ENCODE measurements at regions not wholly inside any gene's neighbourhood (a gene's known extent, or its start where the extent isn't known, plus 50 kb on each side); places are given as distances from the start of the nearest gene placed in this dataset.

GRCh38 chr6:148134592-148134991 is 208.0 kb upstream of the SASH1 start:
- no peak for DNase-seq

GRCh38 chr6:148136586-148136985 is 206.1 kb upstream of the SASH1 start:
- DNase-seq: no peak

GRCh38 chr6:148137652-148138051 is 205.0 kb upstream of the SASH1 start:
- DNase-seq: no peak

GRCh38 chr6:148138573-148138972 is 204.1 kb upstream of the SASH1 start:
- no peak for DNase-seq

GRCh38 chr6:148140772-148141557 is 201.7 kb upstream of the SASH1 start:
- no peak for DNase-seq

- DNase-seq: no peak
Observed at GRCh38 chr6:148142821-148143220, 199.8 kb upstream of the SASH1 start.

GRCh38 chr6:148143771-148144170 is 198.9 kb upstream of the SASH1 start:
- DNase-seq: no peak

GRCh38 chr6:148144917-148145521 is 197.6 kb upstream of the SASH1 start:
- peak; percentile 64 for DNase-seq

GRCh38 chr6:148146717-148147462 is 195.7 kb upstream of the SASH1 start:
- peak; percentile 71 for DNase-seq

GRCh38 chr6:148147463-148147830 is 195.2 kb upstream of the SASH1 start:
- no peak for DNase-seq

- no peak for DNase-seq
Observed at GRCh38 chr6:148151896-148152643, 190.6 kb upstream of the SASH1 start.

GRCh38 chr6:148154668-148155067 is 188.0 kb upstream of the SASH1 start:
- DNase-seq: no peak

- no peak for DNase-seq
Observed at GRCh38 chr6:148155293-148155692, 187.3 kb upstream of the SASH1 start.

GRCh38 chr6:148157841-148158240 is 184.8 kb upstream of the SASH1 start:
- DNase-seq: no peak

- DNase-seq: no peak
Observed at GRCh38 chr6:148164645-148165044, 178.0 kb upstream of the SASH1 start.

- DNase-seq: no peak
Observed at GRCh38 chr6:148166339-148166968, 176.2 kb upstream of the SASH1 start.

- no peak for DNase-seq
Observed at GRCh38 chr6:148169706-148170105, 172.9 kb upstream of the SASH1 start.

- no peak for DNase-seq
Observed at GRCh38 chr6:148170286-148170685, 172.4 kb upstream of the SASH1 start.

GRCh38 chr6:148173548-148173947 is 169.1 kb upstream of the SASH1 start:
- no peak for DNase-seq

GRCh38 chr6:148175550-148176188 is 167.0 kb upstream of the SASH1 start:
- no peak for DNase-seq

- peak; percentile 6 for DNase-seq
Observed at GRCh38 chr6:148177589-148178233, 164.9 kb upstream of the SASH1 start.

GRCh38 chr6:148179786-148180185 is 162.9 kb upstream of the SASH1 start:
- DNase-seq: no peak
